ENCODE measurements at regions not wholly inside any gene's neighbourhood (a gene's known extent, or its start where the extent isn't known, plus 50 kb on each side); places are given as distances from the start of the nearest gene placed in this dataset.
"Not testable (repeated sequence)": the region's sequence is repeated elsewhere in the genome, so short reads cannot be mapped to it uniquely, and the experiment has no call there.

GRCh38 chr10:63675171-63675570 lies 154.0 kb downstream of the REEP3 start:
- Mint-ChIP-seq H3K27me3 (ENCODE audit: low read depth in 2 of 2) (peaks cover 3 to 23% of the 10 kb centered on the region in 2 donors), H3K9me3 (no peaks in the 10 kb centered on the region), H3K4me1 (no peaks in the 10 kb centered on the region), H3K4me3 (no peak overlapping the region), H3K36me3 (no peaks in the 10 kb centered on the region), H3K27ac (no peak overlapping the region)
- no peak for DNase-seq
- intact Hi-C loops (cut with micrococcal nuclease), result no loop called here
- Histone ChIP-seq H3K27ac (ENCODE audit: low read length) (no peak overlapping the region), H3K4me3 (ENCODE audit: low read length) (no peak overlapping the region), H3K4me1 (ENCODE audit: control insufficient read depth, insufficient read depth, low read length) (no peaks in the 10 kb centered on the region), H3K27me3 (ENCODE audit: control insufficient read depth, insufficient read depth, low read length) (no peaks in the 10 kb centered on the region), H3K9me3 (ENCODE audit: control insufficient read depth, insufficient read depth, low read length) (no peaks in the 10 kb centered on the region), H3K36me3 (ENCODE audit: control insufficient read depth, insufficient read depth, low read length) (no peaks in the 10 kb centered on the region)
- ATAC-seq, result no peak
- WGBS (ENCODE audit: insufficient coverage), result 92% methylated on average over 2 of the region's 2 CpGs
- no peak for TF ChIP-seq CTCF (IDR thresholded peaks at IDR 0.05)

DNA sequence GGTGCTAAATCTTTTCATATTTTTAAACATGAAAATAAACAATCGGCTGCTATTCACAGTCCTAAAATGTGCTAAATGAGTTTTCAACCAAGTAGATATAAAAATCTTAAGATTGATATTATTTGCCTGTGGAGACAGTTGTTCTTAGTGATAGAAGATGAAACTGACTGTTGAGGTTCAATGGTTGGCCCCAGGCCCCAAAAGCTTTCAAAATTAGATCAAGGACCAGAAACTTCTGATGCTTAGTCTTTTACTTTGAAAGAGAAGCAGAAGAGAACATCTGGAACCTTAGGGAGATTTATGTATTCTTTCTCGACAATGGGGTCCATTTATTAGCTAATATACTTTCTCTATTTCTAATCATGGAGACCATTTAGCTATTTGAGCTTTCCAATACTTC lies 155.8 kb downstream of the REEP3 start:
- no peak overlapping the region for H3K27ac Mint-ChIP-seq
- H3K36me3 Mint-ChIP-seq, result no peaks in the 10 kb centered on the region
- H3K27ac ChIP-seq (ENCODE audit: low read length), result no peak overlapping the region
- intact Hi-C loops (cut with micrococcal nuclease), result no loop called here
- no peak overlapping the region for H3K4me3 Mint-ChIP-seq
- DNase-seq (no peak), ATAC-seq (no peak)
- TF ChIP-seq CTCF (IDR thresholded peaks at IDR 0.05), result no peak
- peaks cover 4 to 10% of the 10 kb centered on the region in 2 donors for H3K27me3 Mint-ChIP-seq (ENCODE audit: low read depth in 2 of 2)
- 86% methylated on average over 1 of the region's 2 CpGs for WGBS (ENCODE audit: insufficient coverage)
- no peak overlapping the region for H3K4me3 ChIP-seq (ENCODE audit: low read length)
- no peaks in the 10 kb centered on the region for H3K9me3 ChIP-seq (ENCODE audit: control insufficient read depth, insufficient read depth, low read length)
- no peaks in the 10 kb centered on the region for H3K9me3 Mint-ChIP-seq
- H3K36me3 ChIP-seq (ENCODE audit: control insufficient read depth, insufficient read depth, low read length), result no peaks in the 10 kb centered on the region
- H3K4me1 ChIP-seq (ENCODE audit: control insufficient read depth, insufficient read depth, low read length), result no peaks in the 10 kb centered on the region
- H3K27me3 ChIP-seq (ENCODE audit: control insufficient read depth, insufficient read depth, low read length), result no peaks in the 10 kb centered on the region
- H3K4me1 Mint-ChIP-seq, result no peaks in the 10 kb centered on the region

DNA sequence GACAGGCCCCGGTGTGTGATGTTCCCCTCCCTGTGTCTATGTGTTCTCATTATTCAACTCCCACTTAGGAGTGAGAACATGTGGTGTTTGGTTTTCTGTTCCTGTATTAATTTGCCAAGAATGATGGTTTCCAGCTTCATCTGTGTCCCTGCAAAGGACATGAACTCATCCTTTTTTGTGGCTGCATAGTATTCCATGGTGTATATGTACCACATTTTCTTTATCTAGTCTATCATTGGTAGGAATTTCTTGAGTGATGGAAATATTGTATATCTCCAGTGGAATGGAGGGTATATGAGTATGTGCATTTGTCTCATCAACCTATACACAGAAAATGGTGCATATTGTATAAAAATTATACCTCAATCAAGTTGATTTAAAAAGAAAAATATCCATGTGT lies 159.3 kb downstream of the REEP3 start:
- H3K4me1 Mint-ChIP-seq; H3K27ac Mint-ChIP-seq; H3K4me3 Mint-ChIP-seq; H3K36me3 Mint-ChIP-seq; H3K27me3 Mint-ChIP-seq (ENCODE audit: low read depth in 2 of 2); intact Hi-C loops (cut with micrococcal nuclease); ATAC-seq; H3K4me3 ChIP-seq (ENCODE audit: low read length); H3K9me3 ChIP-seq (ENCODE audit: control insufficient read depth, insufficient read depth, low read length); H3K4me1 ChIP-seq (ENCODE audit: control insufficient read depth, insufficient read depth, low read length); DNase-seq; H3K27ac ChIP-seq (ENCODE audit: low read length); H3K36me3 ChIP-seq (ENCODE audit: control insufficient read depth, insufficient read depth, low read length); H3K9me3 Mint-ChIP-seq; H3K27me3 ChIP-seq (ENCODE audit: control insufficient read depth, insufficient read depth, low read length): not testable (repeated sequence)
- WGBS (ENCODE audit: insufficient coverage), result no CpG with 5 or more reads among the region's 1 CpG

- Mint-ChIP-seq H3K27me3 (ENCODE audit: low read depth in 2 of 2) (peaks cover 7 to 16% of the 10 kb centered on the region in 2 donors), H3K4me3 (no peak overlapping the region), H3K36me3 (no peaks in the 10 kb centered on the region), H3K27ac (no peak overlapping the region), H3K9me3 (no peaks in the 10 kb centered on the region), H3K4me1 (peaks cover 5 to 6% of the 10 kb centered on the region in 2 donors)
- intact Hi-C loops (cut with micrococcal nuclease), result no loop called here
- no peaks in the 10 kb centered on the region for H3K9me3 ChIP-seq (ENCODE audit: control insufficient read depth, insufficient read depth, low read length)
- H3K4me3 ChIP-seq (ENCODE audit: low read length), result no peak overlapping the region
- no peak for DNase-seq
- H3K36me3 ChIP-seq (ENCODE audit: control insufficient read depth, insufficient read depth, low read length), result no peaks in the 10 kb centered on the region
- ATAC-seq, result no peak
- H3K4me1 ChIP-seq (ENCODE audit: control insufficient read depth, insufficient read depth, low read length), result no peaks in the 10 kb centered on the region
- WGBS (ENCODE audit: insufficient coverage), result 80% methylated on average over 4 of the region's 4 CpGs
- no peak for TF ChIP-seq CTCF (IDR thresholded peaks at IDR 0.05)
- no peak overlapping the region for H3K27ac ChIP-seq (ENCODE audit: low read length)
- H3K27me3 ChIP-seq (ENCODE audit: control insufficient read depth, insufficient read depth, low read length), result no peaks in the 10 kb centered on the region
Measured at GRCh38 chr10:63681993-63682697, 160.9 kb downstream of the REEP3 start.

DNA sequence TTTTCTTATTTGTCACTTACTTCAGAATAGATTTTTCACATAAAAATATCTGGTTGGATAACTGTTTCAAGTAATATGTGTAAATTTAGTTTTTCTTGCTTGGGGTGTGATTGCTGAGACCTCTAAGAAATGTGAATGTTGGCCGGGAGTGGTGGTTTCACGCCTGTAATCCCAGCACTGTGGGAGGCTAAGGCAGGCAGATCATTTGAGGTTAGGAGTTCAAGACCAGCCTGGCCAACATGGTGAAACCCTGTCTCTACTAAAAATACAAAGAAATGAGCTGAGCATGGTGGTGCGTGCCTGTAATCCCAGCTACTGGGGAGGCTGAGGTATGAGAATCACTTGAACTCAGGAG lies 161.5 kb downstream of the REEP3 start:
- DNase-seq; H3K4me1 Mint-ChIP-seq; H3K4me3 ChIP-seq (ENCODE audit: low read length); H3K4me3 Mint-ChIP-seq; intact Hi-C loops (cut with micrococcal nuclease); H3K27ac Mint-ChIP-seq; H3K27ac ChIP-seq (ENCODE audit: low read length); H3K9me3 Mint-ChIP-seq; H3K27me3 ChIP-seq (ENCODE audit: control insufficient read depth, insufficient read depth, low read length); ATAC-seq; H3K36me3 ChIP-seq (ENCODE audit: control insufficient read depth, insufficient read depth, low read length); H3K9me3 ChIP-seq (ENCODE audit: control insufficient read depth, insufficient read depth, low read length); H3K36me3 Mint-ChIP-seq; H3K4me1 ChIP-seq (ENCODE audit: control insufficient read depth, insufficient read depth, low read length): not testable (repeated sequence)
- 56% methylated on average over 3 of the region's 3 CpGs for WGBS (ENCODE audit: insufficient coverage)
- H3K27me3 Mint-ChIP-seq (ENCODE audit: low read depth in 2 of 2), result peaks cover 7 to 16% of the 10 kb centered on the region in 2 donors

Data from natural killer cell (primary cell).